GM13976 (cell line): ENCODE measurements at regions not wholly inside any gene's neighbourhood (a gene's known extent, or its start where the extent isn't known, plus 50 kb on each side); places are given as distances from the start of the nearest gene placed in this dataset.

Experiments
- DNase-seq: peaks from one replicate; pipeline ENCODE4 v3.0.0; 2012; ENCODE audit warnings: low spot score
- CTCF ChIP-seq: IDR thresholded peaks from 2 replicates; pipeline ENCODE4 v1.5.1; 2012; ENCODE audit warnings: borderline replicate concordance, mild to moderate bottlenecking; ENCODE audit not compliant: insufficient read depth; ENCODE audit errors: extremely low read depth, missing control alignments, control extremely low read depth
- in situ Hi-C: fragments of 300-500 bp; cut with MboI; formaldehyde crosslinking; loops from one replicate; pipeline ENCODE4 v1.12.0; 2022; ENCODE audit warnings: low sequenced_read_pairs, mixed read lengths, inconsistent platforms; ENCODE audit not compliant: unreplicated experiment

GRCh38 chr13:74230984-74231501 is 96.8 kb upstream of the KLF12 start:
- no peak for TF ChIP-seq CTCF
- no peak for DNase-seq
- in situ Hi-C loops = no loop called here

DNA sequence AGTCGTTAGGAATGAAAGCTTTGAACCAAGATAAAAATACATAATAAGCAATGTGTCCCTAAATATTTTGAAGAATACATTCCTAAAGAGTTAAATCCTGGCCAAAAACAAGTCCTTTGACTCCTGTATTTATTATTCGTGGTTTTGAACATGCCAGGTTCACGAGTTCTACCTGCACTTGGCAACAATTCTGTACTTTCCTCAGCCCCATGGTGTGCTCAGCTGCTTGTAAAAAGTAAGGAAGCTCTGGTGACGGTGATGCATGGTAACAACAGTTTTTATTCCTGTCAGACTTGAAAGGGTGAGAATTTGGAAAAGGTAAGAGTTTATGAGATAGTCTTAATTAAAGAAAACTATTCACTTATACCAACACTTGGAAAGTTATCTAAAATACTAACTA is 95.0 kb upstream of the KLF12 start:
- no peak for TF ChIP-seq CTCF
- in situ Hi-C loops = no loop called here
- DNase-seq = no peak

DNA sequence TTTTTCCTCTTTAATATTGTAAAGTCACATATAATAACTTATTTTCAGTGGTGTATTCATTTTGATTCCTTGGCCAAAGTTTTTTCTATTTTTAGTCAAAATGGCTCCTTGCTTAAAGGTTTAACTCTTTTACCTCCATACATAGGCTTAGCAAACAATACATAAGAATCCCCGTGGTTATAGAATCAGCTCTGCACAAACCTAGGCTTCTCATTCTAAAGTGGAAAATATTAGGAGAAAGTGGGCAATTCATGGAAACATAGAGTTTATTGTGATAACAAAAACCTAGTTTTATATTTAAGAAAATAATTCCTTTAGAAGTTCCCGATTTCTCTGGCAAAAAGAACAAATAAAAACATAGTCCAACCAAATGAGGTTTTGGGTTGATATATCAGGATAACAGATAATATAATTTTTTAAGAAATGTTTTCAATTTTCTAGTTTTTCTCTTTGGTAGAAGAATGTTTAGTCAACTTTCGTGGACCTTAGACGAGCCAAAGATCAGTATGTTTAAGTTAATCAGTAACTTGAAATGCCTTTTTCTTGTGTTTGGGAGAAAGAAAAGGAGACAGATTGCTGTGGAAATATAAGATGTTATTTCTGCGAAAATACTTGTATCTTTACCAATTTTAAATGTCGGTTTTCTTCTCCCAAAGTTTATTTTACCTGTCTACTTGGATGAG is 93.4 kb upstream of the KLF12 start:
- no peak for DNase-seq
- TF ChIP-seq CTCF = no peak
- in situ Hi-C loops = no loop called here

DNA sequence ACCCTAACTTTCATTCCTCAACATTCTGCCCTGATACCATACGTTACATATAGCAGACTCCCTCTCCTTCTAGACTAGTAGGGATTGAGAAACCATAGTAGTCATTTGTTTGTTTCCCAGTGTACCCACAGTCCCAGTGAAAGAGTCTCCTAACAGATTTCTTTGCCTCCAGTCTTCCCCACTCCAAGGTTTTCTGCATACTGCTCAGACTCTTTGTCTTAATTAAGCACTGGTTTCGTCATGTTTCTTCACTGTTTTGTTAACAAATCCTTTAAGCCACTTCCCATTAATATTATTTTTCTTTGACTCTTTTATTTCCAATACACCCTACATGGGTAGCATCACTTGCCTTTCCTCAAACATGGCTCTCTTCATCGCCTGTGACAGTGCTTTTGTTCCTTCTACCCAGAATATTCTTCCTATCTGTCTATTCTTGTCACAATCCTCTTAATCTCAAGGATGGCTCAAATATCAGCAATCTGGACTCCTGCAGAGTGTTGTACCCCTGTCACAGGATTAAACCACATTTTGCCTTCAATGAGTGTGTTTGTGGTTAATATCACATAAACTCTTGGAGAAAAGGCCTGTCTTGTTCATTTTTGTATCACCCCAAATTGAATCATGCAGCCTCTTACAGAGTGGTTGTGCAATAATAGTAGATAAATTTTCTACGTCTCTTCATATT is 92.7 kb upstream of the KLF12 start:
- in situ Hi-C loops = no loop called here
- DNase-seq = no peak
- TF ChIP-seq CTCF = no peak

- no peak for DNase-seq
- in situ Hi-C loops = no loop called here
- TF ChIP-seq CTCF = no peak
Observed at GRCh38 chr13:74221752-74222151, 87.5 kb upstream of the KLF12 start.

- no peak for DNase-seq
- in situ Hi-C loops = no loop called here
- no peak for TF ChIP-seq CTCF
Observed at GRCh38 chr13:74219566-74219965, 85.4 kb upstream of the KLF12 start.
